ENCODE measurements at regions not wholly inside any gene's neighbourhood (a gene's known extent, or its start where the extent isn't known, plus 50 kb on each side); places are given as distances from the start of the nearest gene placed in this dataset.

DNA sequence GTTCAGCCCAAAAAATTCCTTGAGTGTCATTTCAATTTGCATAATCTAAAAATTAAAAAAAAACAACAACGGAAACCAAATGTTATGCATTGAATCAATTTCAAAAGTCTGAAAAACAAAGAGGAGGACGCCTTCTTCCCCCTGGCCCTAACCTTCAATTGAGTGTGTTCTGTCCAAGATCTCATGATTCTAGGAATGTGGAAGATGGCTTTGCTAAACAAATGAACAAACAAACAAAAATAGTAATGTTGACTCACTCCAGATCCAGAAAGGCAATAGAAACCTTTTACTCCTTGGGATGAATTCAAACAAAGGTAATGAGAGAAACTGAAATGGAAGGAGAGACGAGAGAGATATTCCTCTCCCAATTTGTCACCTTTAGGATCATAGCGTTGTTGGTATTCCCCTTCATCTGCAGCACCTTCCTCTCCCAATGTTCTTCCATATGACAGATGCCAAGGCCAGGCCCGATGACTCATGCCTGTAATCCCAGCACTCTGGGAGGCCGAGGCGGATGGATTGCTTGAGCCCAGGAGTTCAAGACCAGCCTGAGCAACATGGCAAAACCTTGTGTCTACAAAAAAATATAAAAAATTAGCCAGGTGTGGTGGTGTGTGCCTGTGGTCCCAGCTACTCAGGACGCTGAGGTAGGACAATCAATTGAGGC is 109.2 kb upstream of the ADGRF1 start:
- ATAC-seq (no peak), DNase-seq (no peak)
- no peak overlapping the region for H3K27ac ChIP-seq
- intact Hi-C loops (cut with DNase I) = no loop called here
- peaks cover 0 to 15% (median 6%) of the 10 kb centered on the region in 12 donors for H3K4me1 ChIP-seq
- WGBS, 4 donors = 90 to 96% (median 93%) methylated on average over 8 of the region's 8 CpGs
- H3K27me3 ChIP-seq = no peaks in the 10 kb centered on the region
- TF ChIP-seq POLR2A (IDR thresholded peaks at IDR 0.05) = no peak
- TF ChIP-seq, protein P1, sequence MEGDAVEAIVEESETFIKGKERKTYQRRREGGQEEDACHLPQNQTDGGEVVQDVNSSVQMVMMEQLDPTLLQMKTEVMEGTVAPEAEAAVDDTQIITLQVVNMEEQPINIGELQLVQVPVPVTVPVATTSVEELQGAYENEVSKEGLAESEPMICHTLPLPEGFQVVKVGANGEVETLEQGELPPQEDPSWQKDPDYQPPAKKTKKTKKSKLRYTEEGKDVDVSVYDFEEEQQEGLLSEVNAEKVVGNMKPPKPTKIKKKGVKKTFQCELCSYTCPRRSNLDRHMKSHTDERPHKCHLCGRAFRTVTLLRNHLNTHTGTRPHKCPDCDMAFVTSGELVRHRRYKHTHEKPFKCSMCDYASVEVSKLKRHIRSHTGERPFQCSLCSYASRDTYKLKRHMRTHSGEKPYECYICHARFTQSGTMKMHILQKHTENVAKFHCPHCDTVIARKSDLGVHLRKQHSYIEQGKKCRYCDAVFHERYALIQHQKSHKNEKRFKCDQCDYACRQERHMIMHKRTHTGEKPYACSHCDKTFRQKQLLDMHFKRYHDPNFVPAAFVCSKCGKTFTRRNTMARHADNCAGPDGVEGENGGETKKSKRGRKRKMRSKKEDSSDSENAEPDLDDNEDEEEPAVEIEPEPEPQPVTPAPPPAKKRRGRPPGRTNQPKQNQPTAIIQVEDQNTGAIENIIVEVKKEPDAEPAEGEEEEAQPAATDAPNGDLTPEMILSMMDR (IDR thresholded peaks at IDR 0.05) = no peak
- H3K4me3 ChIP-seq = no peak overlapping the region
- H3K36me3 ChIP-seq = no peaks in the 10 kb centered on the region
- H3K9me3 ChIP-seq = peaks cover 0 to 5% (median 0%) of the 10 kb centered on the region in 12 donors

DNA sequence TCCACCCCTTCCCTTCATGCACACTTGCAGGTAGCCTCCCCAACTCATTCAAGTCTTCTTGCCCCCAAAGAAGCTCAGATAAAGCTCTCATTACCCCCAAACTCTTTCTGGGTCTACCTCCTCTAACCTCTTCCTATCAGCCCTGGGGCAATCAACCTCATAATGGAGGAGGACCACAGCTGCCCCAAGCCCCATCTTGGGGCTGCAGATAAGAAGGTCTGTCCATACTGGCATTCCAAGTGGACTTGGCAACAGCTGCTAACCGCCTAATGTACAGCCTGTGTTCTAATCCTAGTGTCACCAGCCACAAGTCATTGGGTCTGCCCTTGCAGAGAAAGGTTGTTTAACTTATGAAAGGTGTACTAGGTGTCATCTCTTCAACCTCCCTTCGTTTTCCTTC is 107.4 kb upstream of the ADGRF1 start:
- Histone ChIP-seq H3K4me1 (peaks cover 0 to 26% (median 6%) of the 10 kb centered on the region in 12 donors), H3K36me3 (no peaks in the 10 kb centered on the region), H3K4me3 (no peak overlapping the region), H3K27me3 (no peaks in the 10 kb centered on the region), H3K27ac (no peak overlapping the region), H3K9me3 (peaks cover 0 to 5% (median 0%) of the 10 kb centered on the region in 12 donors)
- WGBS, 4 donors = 69 to 86% (median 73%) methylated on average over 2 of the region's 2 CpGs
- ATAC-seq (no peak), DNase-seq (no peak)
- TF ChIP-seq POLR2A (IDR thresholded peaks at IDR 0.05) = no peak
- TF ChIP-seq, protein P1 (IDR thresholded peaks at IDR 0.05) = no peak
- intact Hi-C loops (cut with DNase I) = no loop called here

DNA sequence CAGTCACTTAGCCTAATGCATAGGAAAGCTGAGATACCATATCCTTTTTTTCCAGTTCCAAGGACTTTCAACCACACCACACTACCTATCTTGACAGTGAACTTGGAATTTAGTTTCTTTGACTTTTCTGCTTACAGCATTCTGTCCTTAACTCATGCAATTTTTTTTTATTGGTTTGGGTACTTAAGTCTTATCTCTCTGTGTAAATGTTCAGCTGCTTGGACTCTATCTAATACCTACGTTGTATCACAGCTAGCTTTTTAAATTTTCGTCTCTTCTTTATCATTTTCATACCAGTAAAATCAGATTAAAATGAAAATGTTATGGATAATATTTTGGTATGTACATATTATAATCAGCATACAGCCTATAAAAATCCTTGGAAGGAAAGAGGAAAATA is 106.9 kb upstream of the ADGRF1 start:
- Histone ChIP-seq H3K36me3 (no peaks in the 10 kb centered on the region), H3K9me3 (peaks cover 0 to 5% (median 0%) of the 10 kb centered on the region in 12 donors), H3K4me1 (peaks cover 0 to 26% (median 6%) of the 10 kb centered on the region in 12 donors), H3K27me3 (no peaks in the 10 kb centered on the region), H3K4me3 (no peak overlapping the region), H3K27ac (no peak overlapping the region)
- WGBS, 4 donors = 67 to 81% (median 73%) methylated on average over 2 of the region's 2 CpGs
- ATAC-seq (no peak), DNase-seq (no peak)
- intact Hi-C loops (cut with DNase I) = no loop called here
- no peak for TF ChIP-seq POLR2A (IDR thresholded peaks at IDR 0.05)
- TF ChIP-seq, protein P1 (IDR thresholded peaks at IDR 0.05) = no peak

DNA sequence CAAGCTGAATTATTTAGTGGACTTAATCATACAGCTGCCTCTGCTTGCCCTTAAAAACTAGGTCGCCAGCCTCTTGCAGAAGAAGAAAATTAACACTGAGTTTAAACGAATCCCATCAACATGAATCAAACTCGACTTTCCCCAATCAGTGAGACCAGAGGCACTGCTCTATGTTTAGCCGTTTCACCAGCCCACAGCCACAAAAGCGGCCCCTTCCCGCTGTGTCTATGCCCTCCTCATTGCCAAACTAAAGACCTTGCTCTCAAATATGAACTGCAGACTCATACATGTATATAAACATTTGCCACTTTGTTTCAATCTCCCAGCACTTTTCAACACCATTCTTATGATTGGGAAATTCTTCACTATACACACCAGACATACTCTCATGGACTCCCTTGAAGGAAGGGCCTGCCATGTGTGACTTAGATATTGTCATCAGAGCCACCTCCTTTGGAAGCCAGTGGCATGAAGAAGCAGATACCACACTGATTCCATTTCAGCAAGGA is 105.8 kb upstream of the ADGRF1 start:
- whole genome bisulfite sequencing, 4 donors = 73 to 76% (median 75%) methylated on average over 6 of the region's 6 CpGs

More for the DNA sequence above, 105.8 kb upstream of the ADGRF1 start:
- no peaks in the 10 kb centered on the region for H3K27me3 ChIP-seq
- DNase-seq (no peak), ATAC-seq (no peak)
- peaks cover 0 to 26% (median 6%) of the 10 kb centered on the region in 12 donors for H3K4me1 ChIP-seq
- no peak for TF ChIP-seq POLR2A (IDR thresholded peaks at IDR 0.05)
- TF ChIP-seq, protein P1 (IDR thresholded peaks at IDR 0.05) = no peak
- intact Hi-C loops (cut with DNase I) = no loop called here
- H3K27ac ChIP-seq = no peak overlapping the region
- H3K9me3 ChIP-seq = peaks cover 0 to 8% (median 0%) of the 10 kb centered on the region in 12 donors
- H3K4me3 ChIP-seq = no peak overlapping the region
- no peaks in the 10 kb centered on the region for H3K36me3 ChIP-seq
